GM23248 (cell line): ENCODE measurements at regions not wholly inside any gene's neighbourhood (a gene's known extent, or its start where the extent isn't known, plus 50 kb on each side); places are given as distances from the start of the nearest gene placed in this dataset.

ENCODE experiments used
- DNase-seq: peaks from one replicate; pipeline ENCODE4 v3.0.0-alpha.2; 2015
- H2AFZ ChIP-seq: fragments of 200-600 bp; sonication (generic); 2 replicates; pipeline ENCODE4 v1.6.1; 2016; ENCODE audit warnings: antibody characterized with exemption
- H3F3A ChIP-seq: fragments of 200-600 bp; sonication (generic); 2 replicates; pipeline ENCODE4 v1.6.1; 2016; ENCODE audit warnings: mild to moderate bottlenecking, antibody characterized with exemption, mixed run types; ENCODE audit not compliant: insufficient read depth
- H3K27ac ChIP-seq: fragments of 200-600 bp; sonication (generic); 2 replicates; pipeline ENCODE4 v1.5.1; 2016; ENCODE audit warnings: mild to moderate bottlenecking
- H3K27me3 ChIP-seq: fragments of 200-600 bp; sonication (generic); replicated peaks from 2 replicates; pipeline ENCODE4 v1.6.1; 2016; ENCODE audit warnings: mild to moderate bottlenecking; ENCODE audit not compliant: insufficient read depth
- H3K36me3 ChIP-seq: fragments of 200-600 bp; sonication (generic); 2 replicates; pipeline ENCODE4 v1.6.1; 2016; ENCODE audit warnings: low read depth, mild to moderate bottlenecking
- H3K4me1 ChIP-seq: fragments of 200-600 bp; sonication (generic); 2 replicates; pipeline ENCODE4 v1.6.1; 2016; ENCODE audit warnings: mild to moderate bottlenecking; ENCODE audit not compliant: insufficient read depth
- H3K4me2 ChIP-seq: fragments of 200-600 bp; sonication (generic); one replicate; pipeline ENCODE4 v1.6.1; 2016; ENCODE audit warnings: mild to moderate bottlenecking; ENCODE audit not compliant: unreplicated experiment
- H3K4me3 ChIP-seq: fragments of 200-600 bp; sonication (generic); 2 replicates; pipeline ENCODE4 v1.5.1; 2016; ENCODE audit warnings: mild to moderate bottlenecking
- H3K79me2 ChIP-seq: fragments of 200-600 bp; sonication (generic); 2 replicates; pipeline ENCODE4 v1.6.1; 2016; ENCODE audit warnings: mild to moderate bottlenecking; ENCODE audit not compliant: insufficient read depth
- H3K9ac ChIP-seq: fragments of 200-600 bp; sonication (generic); 2 replicates; pipeline ENCODE4 v1.6.1; 2016; ENCODE audit warnings: mild to moderate bottlenecking
- H3K9me2 ChIP-seq: fragments of 200-600 bp; sonication (generic); 2 replicates; pipeline ENCODE4 v1.6.1; 2016; ENCODE audit warnings: mixed run types, mild to moderate bottlenecking, moderate library complexity; ENCODE audit not compliant: insufficient read depth
- H3K9me3 ChIP-seq: fragments of 200-600 bp; sonication (generic); one replicate; pipeline ENCODE4 v1.6.1; 2017; ENCODE audit warnings: low read depth
- H4K20me1 ChIP-seq: fragments of 200-600 bp; sonication (generic); 2 replicates; pipeline ENCODE4 v1.6.0; 2016; ENCODE audit not compliant: insufficient read depth
- EZH2 ChIP-seq: fragments of 200-600 bp; sonication (generic); IDR thresholded peaks from 2 replicates; pipeline ENCODE4 v1.6.1; 2018; ENCODE audit warnings: antibody characterized with exemption, mild to moderate bottlenecking; ENCODE audit not compliant: insufficient read depth, poor library complexity, severe bottlenecking
- EZH2phosphoT487 ChIP-seq: fragments of 200-600 bp; sonication (generic); IDR thresholded peaks from 2 replicates; pipeline ENCODE4 v1.6.1; 2018; ENCODE audit warnings: antibody characterized with exemption, moderate library complexity, mild to moderate bottlenecking, low read depth; ENCODE audit not compliant: insufficient read depth
- WGBS, 2 experiments: methylation state at CpG; one replicate each; pipeline ENCODE4 v1.1.6; 2015 to 2017; ENCODE audit warnings: low lambda C conversion rate in 2 of 2, low coverage in 1 of 2; ENCODE audit errors: missing lambda C conversion rate in 2 of 2; 5-methylcytosine and 5-hydroxymethylcytosine counted together
- in situ Hi-C: fragments of 300-500 bp; cut with MboI; formaldehyde crosslinking; loops from 2 replicates; pipeline ENCODE4 v1.15.0; 2020

DNA sequence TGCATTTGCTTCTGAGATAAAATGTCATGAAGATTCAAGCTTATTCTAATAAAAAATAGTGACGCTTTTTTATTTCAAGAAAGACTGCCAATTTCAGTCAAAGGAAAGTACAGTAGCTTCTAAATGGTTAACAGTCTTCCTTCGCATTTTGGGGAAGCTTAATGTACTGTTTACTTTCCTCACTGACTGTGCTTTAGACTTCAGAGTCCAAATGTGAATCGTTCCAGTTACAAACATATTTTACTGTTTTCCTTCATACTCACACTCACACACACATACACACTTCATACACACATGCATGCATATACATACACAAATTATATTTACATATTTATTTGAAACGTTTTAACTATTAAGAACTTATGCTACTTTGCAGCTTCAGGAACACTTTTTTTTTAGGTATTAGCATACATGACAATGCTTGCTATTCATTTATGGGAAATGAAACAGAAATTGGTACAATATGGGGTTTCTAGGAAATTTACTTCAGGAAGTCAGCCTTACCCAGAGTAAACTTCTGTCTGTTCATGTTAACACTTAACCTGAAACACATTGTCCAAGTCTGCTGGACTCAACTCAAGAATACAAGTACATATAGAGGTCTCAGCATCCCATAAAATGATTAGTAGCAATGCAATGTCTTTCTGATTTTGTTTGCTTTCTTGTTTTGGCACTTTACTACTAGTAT, 145.4 kb downstream of the RPS12 start:
- H3K9me3 ChIP-seq: no peaks in the 10 kb centered on the region
- H3K36me3 ChIP-seq: no peaks in the 10 kb centered on the region
- no peaks in the 10 kb centered on the region for H3K9me2 ChIP-seq
- no peak overlapping the region for H3K27ac ChIP-seq
- WGBS, 2 experiments: 62 to 67% methylated on average over 4 of the region's 4 CpGs
- H3K27me3 ChIP-seq: peaks cover 40% of the 10 kb centered on the region
- no peak overlapping the region for H3K4me2 ChIP-seq
- H3K9ac ChIP-seq: no peak overlapping the region
- no peaks in the 10 kb centered on the region for H3F3A ChIP-seq
- no peaks in the 10 kb centered on the region for H4K20me1 ChIP-seq
- in situ Hi-C loops: loop anchor here (25.0 kb wide), 2 partner anchors 953 to 1128 kb away; no protein-coding TSS in a partner anchor
- DNase-seq: no peak
- H2AFZ ChIP-seq: no peak overlapping the region
- peaks cover 10% of the 10 kb centered on the region; the same call in 1 of the 2 replicates for H3K4me1 ChIP-seq
- TF ChIP-seq EZH2phosphoT487 (no peak), EZH2 (no peak)
- no peak overlapping the region for H3K4me3 ChIP-seq
- no peaks in the 10 kb centered on the region for H3K79me2 ChIP-seq

DNA sequence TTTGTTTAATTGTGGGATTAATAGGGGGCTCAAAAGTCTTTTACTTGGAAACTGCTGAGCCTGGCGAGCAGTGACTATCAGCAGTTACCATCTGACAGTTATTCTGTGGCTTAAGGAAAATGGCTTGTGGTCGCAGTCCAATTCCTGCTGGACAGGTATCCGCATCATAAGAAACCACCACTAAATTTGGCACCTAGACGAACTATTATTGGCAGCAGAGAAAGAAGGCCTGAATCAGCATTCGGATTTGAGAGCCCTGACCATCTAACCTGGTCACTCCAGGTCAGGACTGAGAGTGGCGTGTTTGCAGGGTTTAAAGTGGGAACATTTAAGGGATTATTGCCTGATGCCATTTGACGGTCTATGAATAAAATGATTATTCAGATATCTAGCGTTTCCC, 146.4 kb downstream of the RPS12 start:
- Histone ChIP-seq H3K4me3 (no peak overlapping the region), H3K36me3 (no peaks in the 10 kb centered on the region), H3K27ac (no peak overlapping the region), H3K9me3 (no peaks in the 10 kb centered on the region), H2AFZ (no peak overlapping the region), H3K9me2 (no peaks in the 10 kb centered on the region), H3F3A (no peaks in the 10 kb centered on the region), H4K20me1 (no peaks in the 10 kb centered on the region), H3K4me2 (peak overlapping the region; percentile 20), H3K79me2 (no peaks in the 10 kb centered on the region), H3K9ac (no peak overlapping the region), H3K4me1 (peaks cover 10% of the 10 kb centered on the region; the same call in 1 of the 2 replicates), H3K27me3 (peaks cover 34% of the 10 kb centered on the region)
- no peak for TF ChIP-seq EZH2
- WGBS, 2 experiments: 67 to 70% methylated on average over 8 of the region's 8 CpGs
- no peak for DNase-seq
- in situ Hi-C loops: loop anchor here (25.0 kb wide), 2 partner anchors 952 to 1127 kb away; no protein-coding TSS in a partner anchor

DNA sequence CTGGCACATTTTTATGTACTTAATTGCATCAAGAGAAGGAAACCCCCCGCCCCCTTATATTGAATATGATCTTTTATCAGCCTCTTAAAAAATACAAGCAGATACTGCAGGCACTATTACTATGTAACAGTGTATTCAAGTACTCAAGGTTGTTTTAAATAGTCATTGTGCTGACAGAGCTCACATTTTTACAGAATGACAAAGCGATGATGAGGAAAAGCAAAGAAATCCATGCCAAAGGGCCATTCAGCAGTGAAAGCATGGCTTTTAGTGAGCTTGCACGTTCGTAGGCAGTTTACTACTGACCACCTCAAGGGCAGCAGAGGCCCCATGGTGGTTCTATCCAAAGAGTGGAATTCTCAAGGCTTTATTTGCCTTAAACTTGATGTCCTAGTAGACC, 146.8 kb downstream of the RPS12 start:
- Histone ChIP-seq H4K20me1 (no peaks in the 10 kb centered on the region), H3K27me3 (peaks cover 34% of the 10 kb centered on the region), H3K9me3 (no peaks in the 10 kb centered on the region), H3K4me1 (peaks cover 10% of the 10 kb centered on the region; the same call in 1 of the 2 replicates), H3K36me3 (no peaks in the 10 kb centered on the region), H3K9me2 (no peaks in the 10 kb centered on the region), H3K4me2 (peak overlapping the region; percentile 20), H3F3A (no peaks in the 10 kb centered on the region), H3K4me3 (no peak overlapping the region), H2AFZ (no peak overlapping the region), H3K9ac (no peak overlapping the region), H3K27ac (no peak overlapping the region), H3K79me2 (no peaks in the 10 kb centered on the region)
- WGBS, 2 experiments: 20% methylated on average over 4 of the region's 4 CpGs
- peak; percentile 84 for DNase-seq
- in situ Hi-C loops: loop anchor here (25.0 kb wide), 2 partner anchors 951 to 1126 kb away; no protein-coding TSS in a partner anchor
- TF ChIP-seq EZH2phosphoT487 (0 out of 2 replicates have a peak, but pooled peaks have one; percentile 38), EZH2 (no peak)

DNA sequence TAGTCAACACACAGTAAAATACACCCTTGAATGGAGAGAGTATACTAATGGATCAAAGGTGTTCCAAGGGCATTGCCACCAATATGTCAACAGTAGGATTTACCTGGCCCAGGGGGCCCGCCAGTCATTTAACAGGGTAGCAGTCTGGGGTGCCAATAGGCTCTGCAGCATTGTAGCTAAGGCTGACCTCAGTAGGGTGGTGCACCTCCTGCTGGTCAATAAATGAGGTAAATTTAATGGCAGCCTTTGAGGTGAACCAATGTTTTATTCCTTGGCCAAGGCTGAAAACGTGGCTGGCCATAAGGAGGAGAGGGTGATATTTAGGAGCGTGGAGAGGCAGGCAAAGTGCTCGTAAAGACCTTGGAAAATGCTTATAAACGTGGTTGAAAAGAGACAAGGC, 147.2 kb downstream of the RPS12 start:
- DNase-seq: peak; percentile 3
- Histone ChIP-seq H3K27ac (no peak overlapping the region), H3K9ac (no peak overlapping the region), H3K9me2 (no peaks in the 10 kb centered on the region), H3K9me3 (no peaks in the 10 kb centered on the region), H3K4me1 (peaks cover 10% of the 10 kb centered on the region; the same call in 1 of the 2 replicates), H3K4me2 (peak overlapping the region; percentile 20), H3K36me3 (no peaks in the 10 kb centered on the region), H4K20me1 (no peaks in the 10 kb centered on the region), H3K27me3 (peaks cover 32% of the 10 kb centered on the region), H3K79me2 (no peaks in the 10 kb centered on the region), H2AFZ (no peak overlapping the region), H3K4me3 (no peak overlapping the region), H3F3A (no peaks in the 10 kb centered on the region)
- WGBS, 2 experiments: 88 to 89% methylated on average over 5 of the region's 5 CpGs
- in situ Hi-C loops: loop anchor here (25.0 kb wide), 2 partner anchors 951 to 1126 kb away; no protein-coding TSS in a partner anchor
- TF ChIP-seq EZH2phosphoT487: no peak
- no peak for TF ChIP-seq EZH2
